ENCODE measurements at regions not wholly inside any gene's neighbourhood (a gene's known extent, or its start where the extent isn't known, plus 50 kb on each side); places are given as distances from the start of the nearest gene placed in this dataset.

DNA sequence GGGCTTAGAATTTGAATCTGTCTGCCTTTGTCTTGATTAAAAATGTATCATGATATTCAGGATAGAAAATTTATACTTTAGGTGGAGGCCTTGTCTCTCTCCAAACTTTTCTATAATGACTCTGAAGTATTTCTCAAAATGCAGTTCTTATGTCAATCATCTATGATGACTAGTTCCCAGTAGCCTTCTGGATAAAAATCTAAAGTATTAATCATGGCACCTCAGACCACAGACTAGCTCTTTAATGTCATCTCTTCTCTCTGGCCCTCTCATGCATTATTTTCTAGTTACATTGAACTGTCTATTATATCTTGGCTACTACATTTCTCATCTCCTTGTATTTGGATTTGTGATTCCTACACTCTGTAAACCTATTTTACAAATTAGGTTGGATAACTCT lies 96.9 kb downstream of the ZPLD1 start:
- TF ChIP-seq CTCF (IDR thresholded peaks at IDR 0.05; ENCODE audit: poor library complexity), result no peak
- TF ChIP-seq EZH2 (IDR thresholded peaks at IDR 0.05; ENCODE audit: borderline replicate concordance), result no peak
- no peak for TF ChIP-seq EZH2phosphoT487 (IDR thresholded peaks at IDR 0.05; ENCODE audit: low read depth, severe bottlenecking, unreplicated experiment)
